Mucosa of rectum (tissue), 2 donors: ENCODE measurements at regions not wholly inside any gene's neighbourhood (a gene's known extent, or its start where the extent isn't known, plus 50 kb on each side); places are given as distances from the start of the nearest gene placed in this dataset.
"Not testable (repeated sequence)": the region's sequence is repeated elsewhere in the genome, so short reads cannot be mapped to it uniquely, and the experiment has no call there.

Experiments
- H3K27ac ChIP-seq, 2 donors: one replicate each; pipeline ENCODE4 v1.7.0; 2013; ENCODE audit warnings: inconsistent platforms in 2 of 2, low read depth in 2 of 2, low read length in 2 of 2
- H3K27me3 ChIP-seq, 2 donors: one replicate each; pipeline ENCODE4 v1.7.0; 2013; ENCODE audit warnings: low read length in 2 of 2; ENCODE audit not compliant: control insufficient read depth in 2 of 2, insufficient read depth in 2 of 2
- H3K36me3 ChIP-seq, 2 donors: one replicate each; pipeline ENCODE4 v1.7.0; 2013; ENCODE audit warnings: low read length in 2 of 2; ENCODE audit not compliant: control insufficient read depth in 2 of 2, insufficient read depth in 2 of 2
- H3K4me1 ChIP-seq, 2 donors: one replicate each; pipeline ENCODE4 v1.7.0; 2013; ENCODE audit warnings: low read length in 2 of 2, mild to moderate bottlenecking in 1 of 2; ENCODE audit not compliant: control insufficient read depth in 2 of 2, insufficient read depth in 2 of 2
- H3K4me3 ChIP-seq, 2 donors: one replicate each; pipeline ENCODE4 v1.7.0; 2013; ENCODE audit warnings: low read length in 2 of 2
- H3K9ac ChIP-seq, 2 donors: one replicate each; pipeline ENCODE4 v1.7.0; 2013; ENCODE audit warnings: low read length in 2 of 2, low read depth in 1 of 2, mild to moderate bottlenecking in 1 of 2
- H3K9me3 ChIP-seq, 2 donors: one replicate each; pipeline ENCODE4 v1.7.0; 2013; ENCODE audit warnings: low read length in 2 of 2; ENCODE audit not compliant: control insufficient read depth in 2 of 2
- donor health status: healthy.
- donor health status: Normal muscosa, but diverticular disease.

- no peaks in the 10 kb centered on the region for H3K9me3 ChIP-seq
- peaks cover 0 to 2% of the 10 kb centered on the region in 2 donors for H3K4me1 ChIP-seq
- H3K27ac ChIP-seq, result no peak overlapping the region
- no peak overlapping the region for H3K9ac ChIP-seq
- H3K27me3 ChIP-seq, result no peaks in the 10 kb centered on the region
- no peak overlapping the region for H3K4me3 ChIP-seq
- H3K36me3 ChIP-seq, result no peaks in the 10 kb centered on the region
These were observed 72.5 kb upstream of the EGFR start for GRCh38 chr7:54946271-54946670.

GRCh38 chr7:54946764-54947163 lies 72.1 kb upstream of the EGFR start:
- H3K9ac ChIP-seq, result no peak overlapping the region
- H3K4me3 ChIP-seq, result no peak overlapping the region
- no peak overlapping the region for H3K27ac ChIP-seq
- no peaks in the 10 kb centered on the region for H3K36me3 ChIP-seq
- H3K27me3 ChIP-seq, result no peaks in the 10 kb centered on the region
- H3K4me1 ChIP-seq, result peaks cover 0 to 2% of the 10 kb centered on the region in 2 donors
- H3K9me3 ChIP-seq, result no peaks in the 10 kb centered on the region

- no peak overlapping the region for H3K9ac ChIP-seq
- H3K27ac ChIP-seq, result no peak overlapping the region
- no peaks in the 10 kb centered on the region for H3K9me3 ChIP-seq
- peaks cover 0 to 2% of the 10 kb centered on the region in 2 donors for H3K4me1 ChIP-seq
- H3K36me3 ChIP-seq, result no peaks in the 10 kb centered on the region
- H3K4me3 ChIP-seq, result no peak overlapping the region
- no peaks in the 10 kb centered on the region for H3K27me3 ChIP-seq
These were observed 71.6 kb upstream of the EGFR start for GRCh38 chr7:54947266-54947665.

- H3K36me3 ChIP-seq, H3K4me1 ChIP-seq, H3K9ac ChIP-seq, H3K27me3 ChIP-seq, H3K4me3 ChIP-seq, H3K9me3 ChIP-seq, H3K27ac ChIP-seq: not testable (repeated sequence)
These were observed 69.3 kb upstream of the EGFR start for GRCh38 chr7:54949514-54949913.

GRCh38 chr7:54955296-54955695 lies 63.5 kb upstream of the EGFR start:
- H3K9me3 ChIP-seq, result no peaks in the 10 kb centered on the region

GRCh38 chr7:54955696-54956420 lies 63.0 kb upstream of the EGFR start:
- H3K9me3 ChIP-seq, result no peaks in the 10 kb centered on the region
- H3K4me1 ChIP-seq, result no peaks in the 10 kb centered on the region
- H3K36me3 ChIP-seq, result no peaks in the 10 kb centered on the region
- no peaks in the 10 kb centered on the region for H3K27me3 ChIP-seq
- no peak overlapping the region for H3K4me3 ChIP-seq
- H3K9ac ChIP-seq, result no peak overlapping the region
- H3K27ac ChIP-seq, result no peak overlapping the region

More at GRCh38 chr7:54955296-54955695, 63.5 kb upstream of the EGFR start:
- Histone ChIP-seq H3K27me3 (no peaks in the 10 kb centered on the region), H3K4me3 (no peak overlapping the region), H3K27ac (no peak overlapping the region), H3K4me1 (no peaks in the 10 kb centered on the region), H3K36me3 (no peaks in the 10 kb centered on the region), H3K9ac (no peak overlapping the region)

- H3K9ac ChIP-seq, result no peak overlapping the region
- H3K9me3 ChIP-seq, result no peaks in the 10 kb centered on the region
- no peak overlapping the region for H3K4me3 ChIP-seq
- no peaks in the 10 kb centered on the region for H3K4me1 ChIP-seq
- H3K36me3 ChIP-seq, result no peaks in the 10 kb centered on the region
- no peak overlapping the region for H3K27ac ChIP-seq
- H3K27me3 ChIP-seq, result no peaks in the 10 kb centered on the region
These were observed 62.0 kb upstream of the EGFR start for GRCh38 chr7:54956865-54957264.

GRCh38 chr7:54960517-54960916 lies 58.3 kb upstream of the EGFR start:
- Histone ChIP-seq H3K27me3 (no peaks in the 10 kb centered on the region), H3K27ac (no peak overlapping the region), H3K9ac (no peak overlapping the region), H3K4me3 (no peak overlapping the region), H3K9me3 (no peaks in the 10 kb centered on the region), H3K36me3 (no peaks in the 10 kb centered on the region), H3K4me1 (no peaks in the 10 kb centered on the region)

GRCh38 chr7:54961391-54961790 lies 57.4 kb upstream of the EGFR start:
- no peaks in the 10 kb centered on the region for H3K36me3 ChIP-seq
- H3K4me1 ChIP-seq, result no peaks in the 10 kb centered on the region
- no peak overlapping the region for H3K27ac ChIP-seq
- H3K27me3 ChIP-seq, result no peaks in the 10 kb centered on the region
- no peak overlapping the region for H3K9ac ChIP-seq
- H3K4me3 ChIP-seq, result no peak overlapping the region
- no peaks in the 10 kb centered on the region for H3K9me3 ChIP-seq

- H3K36me3 ChIP-seq, result no peaks in the 10 kb centered on the region
- H3K9me3 ChIP-seq, result no peaks in the 10 kb centered on the region
- no peak overlapping the region for H3K27ac ChIP-seq
- no peaks in the 10 kb centered on the region for H3K4me1 ChIP-seq
- H3K9ac ChIP-seq, result no peak overlapping the region
- no peak overlapping the region for H3K4me3 ChIP-seq
- H3K27me3 ChIP-seq, result no peaks in the 10 kb centered on the region
These were observed 55.7 kb upstream of the EGFR start for GRCh38 chr7:54963155-54963554.
